ENCODE measurements at regions not wholly inside any gene's neighbourhood (a gene's known extent, or its start where the extent isn't known, plus 50 kb on each side); places are given as distances from the start of the nearest gene placed in this dataset.

DNA sequence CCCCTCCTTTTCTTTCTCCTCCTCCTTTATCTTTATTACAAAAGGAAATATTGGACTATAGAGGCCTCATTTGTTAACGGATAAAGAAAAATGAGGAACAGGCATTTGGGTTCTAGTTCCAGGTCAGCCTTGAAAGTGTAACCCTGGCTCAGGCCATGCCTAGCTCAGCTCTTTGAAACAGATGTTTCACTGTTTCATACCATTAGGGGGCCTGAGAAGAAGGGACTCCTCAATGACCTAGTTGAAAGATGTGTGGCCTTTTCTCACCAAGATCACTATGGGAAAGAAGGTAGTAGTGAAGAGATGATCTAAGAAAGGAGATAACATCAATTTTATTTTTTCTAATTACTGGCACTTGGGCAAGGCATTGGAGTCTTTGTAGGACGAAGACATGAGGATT is 952.7 kb downstream of the SLC4A3 start:
- Histone ChIP-seq H3K9me3 (ENCODE audit: low read length) (no peaks in the 10 kb centered on the region), H3K27ac (ENCODE audit: low read length) (no peak overlapping the region), H3K9me2 (ENCODE audit: insufficient read depth, low read length) (no peaks in the 10 kb centered on the region), H3K79me2 (replicated peaks; ENCODE audit: insufficient read depth, low read length) (no peaks in the 10 kb centered on the region), H3K9ac (ENCODE audit: low read length) (no peak overlapping the region), H2AFZ (ENCODE audit: low read depth, low read length) (no peak overlapping the region), H4K20me1 (ENCODE audit: insufficient read depth) (no peaks in the 10 kb centered on the region), H3K27me3 (ENCODE audit: insufficient read depth, low read depth, low read length) (no peaks in the 10 kb centered on the region), H3F3A (ENCODE audit: insufficient read depth, low read length, poor library complexity, severe bottlenecking) (no peaks in the 10 kb centered on the region), H3K4me3 (ENCODE audit: low read length) (no peak overlapping the region), H3K36me3 (ENCODE audit: insufficient read depth, low read length) (no peaks in the 10 kb centered on the region), H3K4me2 (ENCODE audit: low read length) (no peak overlapping the region)
- no peak for TF ChIP-seq EZH2 (IDR thresholded peaks at IDR 0.05; ENCODE audit: borderline replicate concordance, insufficient read depth, low read length, poor library complexity, severe bottlenecking)
- no peak for TF ChIP-seq POLR2AphosphoS5 (IDR thresholded peaks at IDR 0.05)
- TF ChIP-seq EP300 (conservative IDR thresholded peaks at IDR 0.05; ENCODE audit: poor library complexity, severe bottlenecking) = no peak
- no peak for TF ChIP-seq SMC3 (conservative IDR thresholded peaks at IDR 0.05; ENCODE audit: poor library complexity)
- TF ChIP-seq, protein P1, sequence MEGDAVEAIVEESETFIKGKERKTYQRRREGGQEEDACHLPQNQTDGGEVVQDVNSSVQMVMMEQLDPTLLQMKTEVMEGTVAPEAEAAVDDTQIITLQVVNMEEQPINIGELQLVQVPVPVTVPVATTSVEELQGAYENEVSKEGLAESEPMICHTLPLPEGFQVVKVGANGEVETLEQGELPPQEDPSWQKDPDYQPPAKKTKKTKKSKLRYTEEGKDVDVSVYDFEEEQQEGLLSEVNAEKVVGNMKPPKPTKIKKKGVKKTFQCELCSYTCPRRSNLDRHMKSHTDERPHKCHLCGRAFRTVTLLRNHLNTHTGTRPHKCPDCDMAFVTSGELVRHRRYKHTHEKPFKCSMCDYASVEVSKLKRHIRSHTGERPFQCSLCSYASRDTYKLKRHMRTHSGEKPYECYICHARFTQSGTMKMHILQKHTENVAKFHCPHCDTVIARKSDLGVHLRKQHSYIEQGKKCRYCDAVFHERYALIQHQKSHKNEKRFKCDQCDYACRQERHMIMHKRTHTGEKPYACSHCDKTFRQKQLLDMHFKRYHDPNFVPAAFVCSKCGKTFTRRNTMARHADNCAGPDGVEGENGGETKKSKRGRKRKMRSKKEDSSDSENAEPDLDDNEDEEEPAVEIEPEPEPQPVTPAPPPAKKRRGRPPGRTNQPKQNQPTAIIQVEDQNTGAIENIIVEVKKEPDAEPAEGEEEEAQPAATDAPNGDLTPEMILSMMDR (IDR thresholded peaks at IDR 0.05; ENCODE audit: poor library complexity, severe bottlenecking) = no peak
- TF ChIP-seq, protein P2, sequence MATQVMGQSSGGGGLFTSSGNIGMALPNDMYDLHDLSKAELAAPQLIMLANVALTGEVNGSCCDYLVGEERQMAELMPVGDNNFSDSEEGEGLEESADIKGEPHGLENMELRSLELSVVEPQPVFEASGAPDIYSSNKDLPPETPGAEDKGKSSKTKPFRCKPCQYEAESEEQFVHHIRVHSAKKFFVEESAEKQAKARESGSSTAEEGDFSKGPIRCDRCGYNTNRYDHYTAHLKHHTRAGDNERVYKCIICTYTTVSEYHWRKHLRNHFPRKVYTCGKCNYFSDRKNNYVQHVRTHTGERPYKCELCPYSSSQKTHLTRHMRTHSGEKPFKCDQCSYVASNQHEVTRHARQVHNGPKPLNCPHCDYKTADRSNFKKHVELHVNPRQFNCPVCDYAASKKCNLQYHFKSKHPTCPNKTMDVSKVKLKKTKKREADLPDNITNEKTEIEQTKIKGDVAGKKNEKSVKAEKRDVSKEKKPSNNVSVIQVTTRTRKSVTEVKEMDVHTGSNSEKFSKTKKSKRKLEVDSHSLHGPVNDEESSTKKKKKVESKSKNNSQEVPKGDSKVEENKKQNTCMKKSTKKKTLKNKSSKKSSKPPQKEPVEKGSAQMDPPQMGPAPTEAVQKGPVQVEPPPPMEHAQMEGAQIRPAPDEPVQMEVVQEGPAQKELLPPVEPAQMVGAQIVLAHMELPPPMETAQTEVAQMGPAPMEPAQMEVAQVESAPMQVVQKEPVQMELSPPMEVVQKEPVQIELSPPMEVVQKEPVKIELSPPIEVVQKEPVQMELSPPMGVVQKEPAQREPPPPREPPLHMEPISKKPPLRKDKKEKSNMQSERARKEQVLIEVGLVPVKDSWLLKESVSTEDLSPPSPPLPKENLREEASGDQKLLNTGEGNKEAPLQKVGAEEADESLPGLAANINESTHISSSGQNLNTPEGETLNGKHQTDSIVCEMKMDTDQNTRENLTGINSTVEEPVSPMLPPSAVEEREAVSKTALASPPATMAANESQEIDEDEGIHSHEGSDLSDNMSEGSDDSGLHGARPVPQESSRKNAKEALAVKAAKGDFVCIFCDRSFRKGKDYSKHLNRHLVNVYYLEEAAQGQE (IDR thresholded peaks at IDR 0.05; ENCODE audit: borderline replicate concordance) = no peak
- no peak for TF ChIP-seq MXI1 (conservative IDR thresholded peaks at IDR 0.05; ENCODE audit: poor library complexity, severe bottlenecking)
- no peak for TF ChIP-seq RAD21 (conservative IDR thresholded peaks at IDR 0.05)
- TF ChIP-seq TAF1 (IDR thresholded peaks at IDR 0.05; ENCODE audit: low read depth) = no peak

- Histone ChIP-seq H3K36me3 (ENCODE audit: insufficient read depth, low read length) (no peaks in the 10 kb centered on the region), H3K27ac (ENCODE audit: low read length) (no peak overlapping the region), H3K4me3 (ENCODE audit: low read length) (no peak overlapping the region), H3K79me2 (replicated peaks; ENCODE audit: insufficient read depth, low read length) (no peaks in the 10 kb centered on the region), H4K20me1 (ENCODE audit: insufficient read depth) (no peaks in the 10 kb centered on the region), H3F3A (ENCODE audit: insufficient read depth, low read length, poor library complexity, severe bottlenecking) (no peaks in the 10 kb centered on the region), H3K9me3 (ENCODE audit: low read length) (no peaks in the 10 kb centered on the region), H3K4me2 (ENCODE audit: low read length) (no peak overlapping the region), H3K9ac (ENCODE audit: low read length) (no peak overlapping the region), H3K27me3 (ENCODE audit: insufficient read depth, low read depth, low read length) (no peaks in the 10 kb centered on the region), H2AFZ (ENCODE audit: low read depth, low read length) (no peak overlapping the region), H3K9me2 (ENCODE audit: insufficient read depth, low read length) (no peaks in the 10 kb centered on the region)
- no peak for TF ChIP-seq RAD21 (conservative IDR thresholded peaks at IDR 0.05)
- no peak for TF ChIP-seq TAF1 (IDR thresholded peaks at IDR 0.05; ENCODE audit: low read depth)
- TF ChIP-seq, protein P1 (IDR thresholded peaks at IDR 0.05; ENCODE audit: poor library complexity, severe bottlenecking) = no peak
- no peak for TF ChIP-seq SMC3 (conservative IDR thresholded peaks at IDR 0.05; ENCODE audit: poor library complexity)
- no peak for TF ChIP-seq MXI1 (conservative IDR thresholded peaks at IDR 0.05; ENCODE audit: poor library complexity, severe bottlenecking)
- no peak for TF ChIP-seq POLR2AphosphoS5 (IDR thresholded peaks at IDR 0.05)
- TF ChIP-seq, protein P2 (IDR thresholded peaks at IDR 0.05; ENCODE audit: borderline replicate concordance) = no peak
- TF ChIP-seq EP300 (conservative IDR thresholded peaks at IDR 0.05; ENCODE audit: poor library complexity, severe bottlenecking) = no peak
- TF ChIP-seq EZH2 (IDR thresholded peaks at IDR 0.05; ENCODE audit: borderline replicate concordance, insufficient read depth, low read length, poor library complexity, severe bottlenecking) = no peak
Observed at GRCh38 chr2:220583725-220584124, 956.3 kb downstream of the SLC4A3 start.
